GM18867 (cell line): ENCODE measurements at regions not wholly inside any gene's neighbourhood (a gene's known extent, or its start where the extent isn't known, plus 50 kb on each side); places are given as distances from the start of the nearest gene placed in this dataset.

ENCODE experiments used
- ATAC-seq: cut with Tn5 transposase; IDR thresholded peaks from one replicate; pipeline ENCODE4 v1.9.1; 2021; ENCODE audit warnings: mild to moderate bottlenecking, moderate library complexity; ENCODE audit not compliant: unreplicated experiment

DNA sequence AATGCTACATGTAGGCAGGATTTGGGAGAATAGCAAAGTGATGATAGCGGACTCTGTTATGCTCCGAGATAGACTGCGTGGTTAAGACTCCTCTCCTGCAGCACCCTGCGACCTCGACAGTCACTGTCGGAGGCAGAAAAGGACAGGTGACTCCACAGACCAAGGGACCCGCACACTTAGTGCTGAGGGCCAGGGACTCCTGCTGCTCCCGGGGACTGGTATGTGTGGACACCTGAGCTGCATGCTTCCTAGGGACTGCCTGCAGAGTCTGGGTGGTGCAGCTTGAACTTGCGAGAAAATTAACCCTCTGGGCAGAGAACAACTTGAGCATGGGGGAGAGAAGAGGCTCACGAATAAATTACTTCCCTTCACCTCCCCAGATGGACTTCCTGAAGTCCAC lies 407.1 kb upstream of the PFKP start:
- no peak for ATAC-seq

- ATAC-seq, result no peak
Measured at GRCh38 chr10:2659660-2660209, 407.6 kb upstream of the PFKP start.

GRCh38 chr10:2658780-2659179 lies 408.6 kb upstream of the PFKP start:
- no peak for ATAC-seq

DNA sequence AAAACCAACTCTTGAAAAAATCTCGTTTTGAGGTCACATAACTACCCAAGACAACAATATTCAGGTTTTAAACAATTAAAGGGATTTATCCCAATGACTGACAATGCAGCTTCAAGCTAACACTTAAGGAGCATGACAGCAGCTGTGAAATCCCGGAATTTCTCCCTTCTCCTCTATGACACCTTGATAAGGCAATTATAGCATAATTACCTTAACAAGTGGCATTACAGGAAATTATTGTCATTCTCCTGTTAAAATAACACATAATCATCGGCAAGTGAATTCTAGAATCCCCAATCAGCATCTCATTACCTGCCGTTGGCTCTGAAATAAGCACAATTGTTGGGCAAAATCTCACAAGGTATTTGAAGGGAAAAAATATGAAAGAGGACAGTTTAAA lies 417.0 kb upstream of the PFKP start:
- no peak for ATAC-seq

DNA sequence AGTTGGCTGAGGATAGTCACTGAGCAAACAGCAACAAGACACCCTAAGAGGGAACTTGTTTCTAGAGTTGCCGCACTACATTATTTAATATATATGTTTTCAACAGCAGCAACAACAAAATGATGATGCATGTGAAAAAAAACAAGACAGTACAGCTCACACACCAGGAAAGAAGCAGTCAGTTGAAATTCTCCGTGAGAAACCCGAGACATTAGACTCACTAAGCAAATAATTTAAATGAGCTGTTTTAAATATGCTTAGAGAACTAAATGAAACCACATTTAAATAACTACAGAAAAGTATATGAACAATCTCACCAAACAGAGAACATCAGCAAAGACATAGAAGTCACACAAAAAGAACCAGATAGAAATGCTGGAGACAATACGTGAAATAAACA lies 426.3 kb upstream of the PFKP start:
- ATAC-seq, result no peak

DNA sequence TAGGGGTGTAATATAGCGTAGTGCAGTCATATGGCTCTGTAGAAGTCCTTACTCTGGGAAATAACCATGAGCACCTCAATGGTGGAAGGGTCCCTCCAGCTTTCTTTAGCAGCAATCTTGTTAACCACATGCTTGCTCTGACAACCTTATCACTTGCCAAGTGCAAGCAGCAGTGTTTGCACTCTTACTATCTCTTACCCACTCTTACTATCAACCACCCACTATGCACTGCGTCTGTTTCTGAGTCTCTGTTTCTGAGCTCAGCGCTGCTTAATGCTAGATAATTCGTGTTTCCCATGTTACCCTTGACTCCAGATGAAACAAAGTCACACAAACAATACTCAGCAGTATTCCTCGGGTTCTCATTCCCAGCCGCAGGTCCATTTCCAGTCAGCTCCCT lies 433.7 kb upstream of the PFKP start:
- no peak for ATAC-seq

- ATAC-seq, result no peak
Measured at GRCh38 chr10:2631557-2632205, 435.7 kb upstream of the PFKP start.

GRCh38 chr10:2628705-2629104 lies 438.6 kb upstream of the PFKP start:
- ATAC-seq, result no peak

GRCh38 chr10:2627969-2628368 lies 439.4 kb upstream of the PFKP start:
- ATAC-seq, result no peak

DNA sequence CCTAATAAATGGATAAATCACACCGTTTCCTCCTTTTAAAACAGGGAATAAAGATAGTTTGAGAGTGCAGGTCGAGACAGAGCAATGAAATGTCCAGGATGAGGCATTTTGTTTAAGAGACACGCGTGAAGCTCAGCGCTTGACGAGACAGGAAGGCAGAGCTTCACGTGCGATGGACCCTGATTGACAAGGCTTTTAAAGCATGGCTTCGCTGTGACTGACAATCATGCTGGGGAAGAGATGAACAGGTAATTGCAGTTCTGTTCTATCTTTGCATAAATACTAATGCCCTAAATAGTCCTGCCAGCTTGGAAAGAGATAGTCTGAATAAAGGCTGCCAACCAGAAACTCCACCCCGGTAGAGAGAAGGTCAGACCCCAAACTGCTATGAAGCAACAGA lies 442.3 kb upstream of the PFKP start:
- ATAC-seq, result no peak

- ATAC-seq, result no peak
Measured at GRCh38 chr10:2623675-2624274, 443.6 kb upstream of the PFKP start.

DNA sequence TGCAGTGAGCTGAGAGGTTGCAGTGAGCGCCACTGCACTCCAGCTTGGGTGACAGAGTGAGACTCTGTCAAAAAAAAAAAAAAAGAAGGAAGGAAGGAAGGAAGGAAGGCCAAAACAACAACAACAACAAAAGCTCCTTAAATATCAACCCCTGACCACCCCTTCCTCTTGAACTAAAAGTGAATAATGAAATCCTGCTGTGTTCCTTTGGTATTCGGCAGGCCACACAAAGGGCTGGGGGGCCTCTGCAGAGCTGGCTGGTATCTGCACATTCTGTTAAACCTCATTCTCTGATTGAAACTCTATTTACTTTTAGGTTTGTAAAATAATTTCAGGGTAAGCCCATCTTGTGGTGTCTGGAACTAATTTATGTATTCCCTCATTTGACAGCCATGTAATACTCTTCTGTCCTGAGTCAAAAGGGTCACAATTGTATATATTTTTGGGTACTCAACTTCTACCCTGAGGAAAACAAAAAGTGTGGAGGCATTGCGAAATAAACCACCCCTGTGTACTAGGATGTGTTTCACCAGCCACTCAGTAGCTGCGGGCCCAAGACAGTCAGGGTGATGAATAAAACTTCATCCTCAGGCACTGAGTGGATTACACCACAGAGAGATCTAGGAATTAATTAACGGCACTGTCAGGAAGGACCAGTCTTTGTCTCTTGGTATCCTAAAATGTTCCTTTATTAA lies 446.4 kb upstream of the PFKP start:
- ATAC-seq, result no peak

- ATAC-seq, result no peak
Measured at GRCh38 chr10:2619916-2620315, 447.4 kb upstream of the PFKP start.

- no peak for ATAC-seq
Measured at GRCh38 chr10:2619472-2619871, 447.9 kb upstream of the PFKP start.

- no peak for ATAC-seq
Measured at GRCh38 chr10:2618690-2619089, 448.7 kb upstream of the PFKP start.

GRCh38 chr10:2616215-2616614 lies 451.1 kb upstream of the PFKP start:
- no peak for ATAC-seq

DNA sequence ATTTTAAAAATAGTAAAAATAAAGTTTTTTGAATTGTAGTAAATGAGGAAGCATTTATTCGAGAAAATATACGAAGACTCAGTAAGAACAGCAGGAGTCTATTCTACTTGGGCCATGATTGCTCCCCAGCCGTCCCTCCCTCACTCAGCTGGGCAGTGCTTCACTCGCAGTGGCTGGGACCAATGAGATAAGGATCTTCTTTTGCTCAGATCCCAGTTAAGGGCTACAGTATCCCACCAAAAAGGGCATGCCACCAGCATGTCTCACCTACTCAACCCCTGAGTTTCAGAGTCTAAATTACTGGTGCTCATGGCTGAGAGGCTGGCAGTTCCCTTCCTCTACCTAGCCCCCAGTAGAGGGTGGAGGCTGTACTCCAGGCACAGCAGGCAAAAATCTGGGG lies 455.7 kb upstream of the PFKP start:
- ATAC-seq, result no peak

- ATAC-seq, result no peak
Measured at GRCh38 chr10:2610946-2611345, 456.4 kb upstream of the PFKP start.

DNA sequence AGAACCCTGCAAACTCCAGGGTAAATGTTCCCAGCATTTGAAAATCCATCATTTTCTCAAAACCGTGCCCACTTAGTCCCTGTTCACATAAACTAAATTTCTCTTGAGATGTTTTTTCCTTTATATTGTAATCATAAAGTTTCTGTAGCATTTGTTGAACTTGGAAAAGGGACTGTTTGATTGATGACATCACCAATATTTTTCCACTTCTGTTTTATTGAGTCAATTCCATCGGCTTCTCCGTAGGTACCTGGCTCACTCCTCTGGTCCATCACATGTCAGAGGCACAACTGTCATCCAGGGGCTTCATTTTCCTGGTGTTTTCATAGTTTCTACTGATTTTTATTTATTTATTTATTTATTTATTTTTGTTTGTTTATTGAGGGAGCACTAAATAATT lies 462.5 kb upstream of the PFKP start:
- no peak for ATAC-seq

GRCh38 chr10:2599571-2599970 lies 467.8 kb upstream of the PFKP start:
- no peak for ATAC-seq

DNA sequence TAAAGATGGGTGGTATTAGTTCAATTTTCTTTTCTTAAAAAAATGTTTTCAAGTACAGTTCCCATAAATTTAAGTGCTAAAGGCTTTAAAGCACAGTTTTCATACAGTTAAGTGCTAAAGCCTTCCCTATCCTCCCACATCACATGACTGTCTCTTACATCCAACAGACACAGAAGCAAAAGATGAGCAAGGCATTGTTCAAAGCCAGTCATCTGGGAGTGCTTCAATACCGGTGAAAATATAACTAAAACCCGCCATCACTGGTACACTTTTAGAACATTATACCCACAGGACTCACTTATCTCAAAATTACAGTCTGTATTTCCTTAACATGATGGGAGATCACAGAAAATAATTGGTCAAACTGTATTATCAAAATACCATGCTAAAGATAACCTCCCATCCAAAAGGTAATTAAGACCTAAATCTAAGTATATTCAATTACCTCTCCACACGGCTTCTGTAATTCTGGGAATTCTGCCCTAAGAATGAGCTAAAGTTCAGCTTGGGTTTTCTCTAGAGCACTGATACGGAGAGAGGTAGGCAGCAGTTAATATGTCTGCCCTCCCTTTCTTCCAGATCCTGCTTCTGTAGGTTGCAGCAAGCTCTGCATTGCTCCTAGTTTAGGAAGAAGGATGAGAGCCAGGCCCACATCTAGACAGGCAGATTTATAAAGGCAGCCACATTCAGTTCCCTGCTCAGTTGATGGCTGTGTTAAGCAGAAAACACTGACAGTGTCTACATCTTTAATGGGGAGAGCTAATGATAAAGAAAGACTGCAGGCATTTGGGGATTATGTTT lies 474.8 kb upstream of the PFKP start:
- ATAC-seq, result no peak
